Stimulated activated CD4-positive, alpha-beta T cell treated with anti-CD3 and anti-CD28 coated beads, Interleukin-2, amount 100 ng/mL, for 24 hours (primary cell): ENCODE measurements at regions not wholly inside any gene's neighbourhood (a gene's known extent, or its start where the extent isn't known, plus 50 kb on each side); places are given as distances from the start of the nearest gene placed in this dataset.

Source experiments
- DNase-seq, 2 donors: peaks; one replicate each; pipeline ENCODE4 v3.0.0-alpha.2; 2020

- DNase-seq = no peak
Observed at GRCh38 chr5:31097851-31098250, 95.6 kb upstream of the CDH6 start.

DNA sequence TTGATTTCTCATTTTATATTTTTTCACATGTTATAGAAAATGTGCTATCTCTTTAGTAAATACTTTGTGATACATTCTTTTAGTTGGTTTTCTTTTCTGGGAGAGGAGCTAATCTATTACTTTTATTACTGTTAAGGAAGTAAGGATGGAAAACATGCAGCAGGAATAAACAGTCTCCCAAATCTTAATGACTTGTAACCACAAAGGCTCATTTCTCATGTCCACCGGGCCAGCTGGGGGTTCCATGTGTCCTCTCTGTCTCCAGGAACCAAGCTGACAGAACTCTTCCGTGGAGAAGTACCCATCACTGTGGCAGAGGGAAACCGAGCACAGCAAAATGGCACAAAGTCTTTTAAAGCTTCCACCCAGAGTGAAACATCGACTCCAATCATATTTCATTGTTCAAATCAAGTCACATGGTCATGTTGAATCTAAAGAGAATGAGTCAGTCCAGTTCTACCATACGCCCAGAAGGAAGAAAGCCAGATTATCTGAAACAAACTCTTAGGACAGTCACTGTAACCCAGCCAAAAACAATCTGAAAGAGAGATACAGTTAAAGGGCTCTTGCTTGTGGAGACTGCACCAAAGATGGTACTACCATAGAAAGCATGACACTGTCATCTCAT, 97.1 kb upstream of the CDH6 start:
- no peak for DNase-seq

DNA sequence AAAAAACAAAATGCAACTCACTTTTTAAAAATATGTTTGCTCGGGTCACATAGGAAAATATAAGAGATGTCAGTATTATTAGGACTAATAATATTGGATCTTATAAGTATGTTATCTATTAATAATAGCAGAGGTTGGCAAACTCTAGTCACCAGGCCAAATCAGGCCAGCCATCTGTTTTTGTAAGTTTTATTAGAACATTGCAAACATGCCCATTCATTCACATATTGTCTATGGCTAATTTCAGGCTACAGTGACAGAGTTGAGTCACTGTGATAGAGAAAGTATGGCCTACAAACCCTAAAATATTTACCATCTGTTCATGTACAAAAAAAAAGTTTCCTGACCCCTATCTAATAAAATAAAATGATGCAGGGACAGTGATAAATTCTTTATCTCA, 97.7 kb upstream of the CDH6 start:
- DNase-seq = no peak

DNA sequence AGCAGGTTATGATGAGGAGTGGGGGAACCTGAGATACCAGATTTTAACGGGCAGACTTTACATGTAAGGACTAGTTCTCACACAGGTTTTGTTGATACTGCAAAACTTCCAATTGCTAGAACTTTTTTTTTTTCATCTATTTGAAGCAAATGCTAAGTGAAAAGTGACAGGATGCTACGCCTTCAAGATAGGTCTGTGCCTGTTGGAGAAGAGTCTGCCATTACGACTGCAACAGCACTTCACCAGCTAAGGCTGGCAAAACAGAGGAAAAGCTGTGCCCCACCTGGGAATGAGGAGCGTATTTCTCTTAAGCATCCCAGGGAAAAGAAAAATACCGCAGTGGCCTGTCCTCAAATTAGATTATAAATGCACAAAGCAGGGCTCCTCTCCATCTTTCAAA, 102.0 kb upstream of the CDH6 start:
- DNase-seq = no peak

DNA sequence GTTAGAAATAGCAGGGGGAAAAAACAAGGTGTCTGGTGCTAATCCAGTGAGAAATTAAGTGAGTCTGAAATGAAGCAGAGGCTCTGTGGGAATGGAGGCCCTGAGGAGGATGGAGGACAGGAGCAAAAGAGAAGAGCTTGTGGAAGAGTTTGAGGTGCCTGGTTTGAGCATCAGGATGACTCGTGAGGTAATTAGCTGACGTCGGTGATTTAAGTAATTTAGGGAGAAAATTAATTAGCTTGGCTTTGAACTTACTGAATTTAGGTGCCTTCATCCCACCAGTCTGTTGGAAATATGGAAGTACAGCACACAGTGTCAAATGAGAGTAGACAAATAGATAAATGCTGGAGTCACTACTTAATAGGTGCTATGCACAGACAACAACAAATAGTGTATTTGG, 103.0 kb upstream of the CDH6 start:
- no peak for DNase-seq

DNA sequence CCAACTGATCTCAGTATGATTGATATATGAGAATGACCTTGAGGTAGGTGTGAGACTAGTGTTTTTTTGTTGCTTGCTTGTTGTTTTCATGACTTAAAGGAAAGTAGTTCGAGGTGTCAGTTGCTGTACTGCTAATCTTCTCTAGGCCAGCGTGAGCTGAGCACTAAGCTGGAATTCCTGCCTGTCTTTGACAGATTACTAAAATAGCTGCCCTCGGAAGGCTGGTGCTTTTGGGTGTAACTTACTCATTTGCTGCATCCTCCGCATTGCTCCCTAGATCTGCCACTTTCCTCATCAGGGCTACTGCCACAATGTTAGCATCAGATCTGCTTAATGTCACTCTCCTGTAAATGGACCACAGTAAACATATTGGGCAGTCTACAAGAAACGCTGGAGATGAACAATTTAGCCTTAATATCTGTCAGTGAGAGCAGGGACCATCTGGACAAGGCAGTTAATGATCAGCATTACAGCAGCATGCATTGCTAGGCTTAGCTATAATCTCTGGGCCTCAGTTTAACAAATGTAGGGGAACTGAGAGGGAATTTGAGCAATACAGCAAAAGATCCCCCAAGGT, 106.6 kb upstream of the CDH6 start:
- no peak for DNase-seq

DNA sequence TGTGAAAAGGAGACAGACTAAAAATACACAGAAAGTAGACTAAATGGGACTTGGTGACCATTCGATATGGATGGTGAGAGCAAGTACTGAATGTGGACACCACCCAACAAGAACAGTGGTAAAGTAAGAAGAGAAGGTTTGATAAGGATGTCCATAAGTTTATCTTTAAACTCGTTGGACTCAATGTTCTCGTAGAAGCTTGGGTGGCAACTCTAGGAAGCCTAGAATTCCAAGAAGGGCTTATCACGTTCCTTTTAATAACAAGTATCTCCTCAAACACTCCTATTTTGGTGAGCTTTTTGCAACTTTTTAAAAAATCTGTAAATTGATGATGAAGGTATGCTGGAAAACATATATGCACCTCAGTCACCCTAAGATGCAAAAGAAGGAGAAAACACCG, 108.6 kb upstream of the CDH6 start:
- no peak for DNase-seq

DNA sequence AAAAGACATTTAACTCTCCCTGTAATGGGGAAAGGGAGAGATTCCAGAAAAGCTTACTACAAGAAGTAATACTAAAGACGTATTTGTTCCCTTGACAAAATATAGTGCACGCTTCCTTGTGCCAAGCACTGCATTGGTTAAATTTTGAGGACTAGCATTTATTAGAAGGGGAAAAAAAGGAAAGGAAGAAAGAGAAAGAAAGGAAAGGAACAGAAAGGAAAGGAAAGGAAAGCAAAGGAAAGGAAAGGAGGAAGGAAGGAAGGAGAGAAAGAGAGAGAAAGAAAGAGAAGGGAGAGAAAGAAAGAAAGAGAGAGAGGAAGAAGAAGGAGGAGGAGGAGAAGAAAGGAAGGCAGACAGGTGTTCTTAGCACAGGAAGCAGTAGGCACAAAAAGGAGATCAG, 110.1 kb upstream of the CDH6 start:
- no peak for DNase-seq

DNA sequence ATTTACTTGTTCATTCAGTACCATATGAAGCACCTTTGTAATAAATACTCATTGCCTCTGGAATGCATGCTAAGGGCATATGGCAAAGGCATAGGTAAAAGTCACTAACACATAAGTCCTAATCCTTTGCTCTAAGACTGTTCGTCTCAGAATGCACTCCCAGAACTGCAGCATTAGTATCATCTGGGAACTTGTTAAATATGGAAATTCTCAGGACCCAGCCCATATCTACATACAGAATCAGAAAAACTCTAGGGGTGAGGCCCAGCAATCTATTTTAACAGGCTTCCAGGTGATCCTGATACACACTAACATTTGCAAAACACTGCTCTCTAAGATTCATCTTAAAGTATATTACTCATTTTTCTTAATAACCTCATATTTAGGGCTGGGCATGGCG, 113.8 kb upstream of the CDH6 start:
- DNase-seq = no peak

GRCh38 chr5:31078956-31079355, 114.5 kb upstream of the CDH6 start:
- DNase-seq = no peak

GRCh38 chr5:31075981-31076380, 117.5 kb upstream of the CDH6 start:
- no peak for DNase-seq

GRCh38 chr5:31068287-31068686, 125.2 kb upstream of the CDH6 start:
- no peak for DNase-seq

DNA sequence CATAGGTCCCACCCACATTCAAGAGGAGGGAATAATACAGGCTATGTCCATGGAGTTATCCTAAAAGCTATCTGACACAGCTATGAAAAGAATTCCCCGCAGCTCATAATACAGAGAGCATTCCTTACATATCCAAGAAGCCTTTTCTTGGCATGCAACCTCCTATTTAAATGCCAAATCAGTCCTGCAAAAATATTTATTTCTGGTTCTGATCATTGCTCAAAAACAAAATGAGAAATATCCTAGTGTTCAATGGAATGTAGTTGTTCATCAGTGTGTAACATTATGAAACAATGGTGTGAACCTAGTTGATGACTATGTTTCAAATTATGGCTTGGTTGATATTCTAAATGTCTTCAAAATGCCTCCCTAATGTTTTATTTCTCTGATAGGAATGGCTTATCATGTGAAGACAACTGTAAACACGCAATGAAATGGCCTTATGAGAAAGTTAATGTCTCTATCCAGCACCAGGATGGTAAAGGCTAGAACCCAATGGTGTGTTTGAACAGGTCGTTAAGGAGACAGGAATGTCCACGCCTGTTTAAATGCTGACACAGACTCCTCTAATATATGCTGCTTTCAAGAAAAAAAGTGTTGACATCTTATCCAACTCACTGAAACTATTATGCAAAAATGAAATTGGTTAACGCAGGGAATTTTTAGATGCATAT, 126.7 kb upstream of the CDH6 start:
- no peak for DNase-seq

DNA sequence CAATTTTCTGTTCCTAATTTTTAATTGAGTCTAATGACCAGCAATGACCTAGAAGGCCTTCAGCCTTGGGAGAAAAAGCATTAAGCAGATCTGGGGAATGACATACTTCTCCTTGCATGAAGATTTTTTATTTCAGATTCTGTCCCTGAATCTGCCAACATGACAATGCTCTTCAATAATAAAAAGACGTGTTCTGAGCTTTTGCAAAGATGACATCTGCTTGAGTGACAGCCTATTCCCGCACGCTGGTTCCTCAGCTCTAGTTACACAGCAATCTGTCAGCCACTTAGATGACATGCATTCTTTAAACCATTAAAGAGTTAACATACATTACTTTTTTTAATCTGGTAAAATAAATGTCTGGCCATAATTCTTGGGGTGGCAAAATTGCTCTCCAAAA, 129.3 kb upstream of the CDH6 start:
- no peak for DNase-seq

DNA sequence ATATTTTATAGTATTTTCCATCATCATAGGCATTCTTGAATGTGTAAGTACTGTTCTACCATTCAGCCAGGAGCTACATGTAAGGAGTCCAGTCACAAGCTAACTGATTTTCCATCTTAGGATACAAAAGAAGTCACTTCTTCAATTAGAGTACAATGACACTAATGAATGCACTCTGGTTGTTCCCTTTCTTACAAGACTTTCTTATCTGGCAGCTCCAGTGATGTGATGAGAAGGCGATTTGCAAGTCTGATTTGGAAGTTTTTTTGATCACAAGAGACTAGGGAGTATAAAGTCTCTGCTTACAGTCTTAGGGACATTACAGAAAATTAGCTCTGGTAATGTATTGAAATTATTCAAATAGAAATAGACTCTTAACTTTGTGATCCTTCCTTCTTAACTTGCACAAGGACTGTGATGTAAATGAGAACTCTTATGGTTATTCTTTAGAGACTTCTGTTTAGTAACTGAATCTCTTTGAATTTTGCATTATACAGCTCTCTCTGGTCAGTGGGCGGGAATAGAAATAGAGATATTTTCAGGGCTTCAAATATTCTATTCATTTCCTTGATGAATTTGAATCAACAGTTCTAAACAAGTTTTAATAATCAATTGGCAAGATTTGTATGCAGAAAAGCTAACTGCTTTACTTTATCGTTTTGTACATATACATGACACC, 130.4 kb upstream of the CDH6 start:
- no peak for DNase-seq

DNA sequence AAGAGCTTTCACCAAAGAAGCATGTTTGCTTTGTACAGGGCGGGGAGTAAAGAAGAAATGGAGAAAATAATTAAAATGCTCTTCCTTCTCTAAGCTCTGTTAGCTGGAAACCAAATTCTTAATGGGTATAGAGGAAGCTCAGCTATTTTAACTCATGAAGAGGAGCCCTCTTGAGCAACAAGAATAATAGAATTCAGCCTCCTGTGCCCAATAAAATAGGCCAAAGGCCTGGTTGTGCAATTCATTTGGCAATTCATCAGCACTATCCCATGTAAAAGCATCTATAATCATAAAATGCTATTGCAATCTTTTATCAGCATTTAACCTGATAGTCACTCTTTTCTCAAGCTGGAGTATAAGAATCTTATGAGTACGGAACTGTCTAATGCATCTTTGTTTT, 133.6 kb upstream of the CDH6 start:
- no peak for DNase-seq

DNA sequence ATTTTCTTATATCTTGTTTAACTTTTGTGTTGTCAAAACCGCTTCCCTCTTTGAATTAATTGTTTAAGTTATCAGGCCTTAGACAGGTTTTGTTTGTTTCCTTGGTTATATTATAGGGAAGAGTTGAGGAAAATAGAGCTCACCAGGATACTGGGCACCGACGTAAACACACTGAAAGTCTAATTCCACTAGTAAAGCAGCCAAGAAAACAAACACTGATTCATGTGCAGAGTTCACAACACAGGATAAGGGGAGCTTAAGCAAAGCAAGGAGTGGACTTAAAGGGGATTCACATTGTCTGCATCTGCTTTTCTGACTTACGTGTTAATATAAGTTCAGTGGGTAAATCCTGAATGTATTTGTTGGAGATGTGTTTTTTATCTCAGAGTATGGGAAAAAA, 139.0 kb upstream of the CDH6 start:
- DNase-seq = no peak

- DNase-seq = no peak
Observed at GRCh38 chr5:31052937-31053658, 140.4 kb upstream of the CDH6 start.

DNA sequence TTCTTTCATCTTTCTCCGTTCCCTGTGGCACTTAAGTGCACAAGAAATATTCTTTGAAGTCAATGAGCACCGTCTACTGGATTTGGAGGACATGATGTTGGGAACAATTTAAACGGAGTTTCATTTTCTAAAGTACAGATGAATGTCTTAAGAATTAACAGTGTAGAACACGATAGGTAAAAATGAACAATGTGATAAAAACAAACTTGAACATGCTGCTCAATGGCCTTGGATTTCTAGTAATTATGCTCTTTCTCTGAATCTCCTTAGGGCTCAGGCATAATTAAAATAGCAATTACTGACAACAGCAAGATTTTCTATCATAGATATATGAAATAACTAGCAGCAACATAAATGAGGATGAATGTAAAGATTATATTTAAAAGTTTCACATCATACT, 142.2 kb upstream of the CDH6 start:
- DNase-seq = no peak

GRCh38 chr5:31049936-31050704, 143.4 kb upstream of the CDH6 start:
- no peak for DNase-seq

DNA sequence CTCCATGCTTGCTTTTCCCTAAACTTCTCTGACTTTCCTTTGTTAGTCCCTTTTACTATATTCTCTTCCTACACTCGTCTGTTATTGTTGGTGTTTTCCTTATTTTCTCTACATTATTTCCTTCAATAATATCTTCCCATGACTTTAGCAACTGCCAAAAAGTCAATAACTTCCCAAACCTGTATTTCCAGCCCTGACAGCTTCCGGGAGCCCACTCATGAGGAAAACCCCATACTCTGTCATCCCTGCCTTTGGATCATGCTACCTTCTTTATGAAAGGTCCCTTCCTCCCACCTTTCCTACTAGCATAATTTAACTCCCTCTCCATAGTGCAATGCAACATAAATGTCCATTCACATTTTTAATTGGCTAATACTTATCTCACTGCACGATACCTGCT, 144.0 kb upstream of the CDH6 start:
- DNase-seq = no peak
